HCT116 (cell line): ENCODE measurements at regions not wholly inside any gene's neighbourhood (a gene's known extent, or its start where the extent isn't known, plus 50 kb on each side); places are given as distances from the start of the nearest gene placed in this dataset.

Experiments
- ATAC-seq: fragments of 200-7000 bp; cut with Tn5 transposase; 2 replicates; pipeline ENCODE4 v1.9.1; 2020; ENCODE audit warnings: mild to moderate bottlenecking, moderate library complexity
- BruUV-seq: library from RNA; stranded (reverse); fragments of 400-500 nt; replicated peaks from 2 replicates; lab custom pipeline; 2021; lab: Mats Ljungman, UMichigan
- CTCF ChIA-PET: fragments of 300-600 bp; sonication (Branson Sonifier 250); formaldehyde crosslinking; loops from one replicate; lab custom pipeline; 2021; ENCODE audit warnings: antibody characterized with exemption; lab: Charles Lee
- POLR2A ChIA-PET: fragments of 300-600, 350-600 bp; sonication (Branson Sonifier 250); formaldehyde crosslinking; loops from one replicate; lab custom pipeline; 2021; ENCODE audit warnings: antibody characterized with exemption; lab: Charles Lee
- RAD21 ChIA-PET, 2 experiments: fragments of 300-600 bp; sonication (Branson Sonifier 250); formaldehyde crosslinking; loops; one replicate each; lab custom pipeline; 2023; ENCODE audit warnings: low total read pairs in 2 of 2; ENCODE audit not compliant: uncharacterized antibody in 2 of 2, unreplicated experiment in 2 of 2, low non-redundant PET in 1 of 2; lab: Charles Lee
- DNase-seq: peaks from one replicate; pipeline ENCODE4 v3.0.0-alpha.2; 2010; ENCODE audit warnings: low read depth, low spot score
- H2AFZ ChIP-seq: fragments of 200-600 bp; shearing (Covaris generic), sonication (generic); 2 replicates; pipeline ENCODE4 v1.6.1; 2017; ENCODE audit warnings: low read depth, mixed run types, mixed read lengths, antibody characterized with exemption, low read length; ENCODE audit not compliant: poor library complexity, severe bottlenecking
- H3K27ac ChIP-seq: 2 replicates; pipeline ENCODE4 v1.5.1; 2012; ENCODE audit warnings: low read depth, low read length
- H3K27me3 ChIP-seq: fragments of 200-600 bp; sonication (generic); 2 replicates; pipeline ENCODE4 v1.6.1; 2016; ENCODE audit warnings: mixed run types, low read length, mixed read lengths; ENCODE audit not compliant: insufficient read depth
- H3K36me3 ChIP-seq, 2 experiments: fragments of 200-500 bp in 1 of 2; fragments of 200-600 bp in 1 of 2; sonication (Bioruptor generic) in 1 of 2; sonication (generic) in 1 of 2; 2 replicates each; pipeline versions ENCODE4 v1.5.1 to v1.6.1; 2014 to 2016; ENCODE audit warnings: low read length in 2 of 2, inconsistent platforms in 1 of 2, mixed read lengths in 1 of 2, mixed run types in 1 of 2; ENCODE audit not compliant: insufficient read depth in 2 of 2, control insufficient read depth in 1 of 2
- H3K4me1 ChIP-seq, 2 experiments: fragments of 200-600 bp in 1 of 2; sonication (generic) in 1 of 2; 2 replicates each; pipeline versions ENCODE4 v1.5.1 to v1.6.1; 2012 to 2017; ENCODE audit warnings: low read length in 2 of 2, inconsistent platforms in 1 of 2, mild to moderate bottlenecking in 1 of 2, mixed read lengths in 1 of 2, mixed run types in 1 of 2, moderate library complexity in 1 of 2; ENCODE audit not compliant: insufficient read depth in 2 of 2, control insufficient read depth in 1 of 2
- H3K4me2 ChIP-seq: fragments of 200-600 bp; sonication (generic); 2 replicates; pipeline ENCODE4 v1.6.1; 2017; ENCODE audit warnings: mixed run types, low read length, mixed read lengths
- H3K4me3 ChIP-seq, 2 experiments: fragments of 200-600 bp in 1 of 2; sonication (generic) in 1 of 2; replicated peaks in 1 of 2; 2 replicates each; pipeline ENCODE4 v1.5.1; 2011 to 2016; ENCODE audit warnings: low read length in 2 of 2, control low read depth in 1 of 2, low read depth in 1 of 2, mild to moderate bottlenecking in 1 of 2, mixed read lengths in 1 of 2, mixed run types in 1 of 2
- H3K79me2 ChIP-seq: fragments of 200-600 bp; sonication (generic); 2 replicates; pipeline ENCODE4 v1.6.1; 2017; ENCODE audit warnings: mild to moderate bottlenecking, mixed run types, low read length, moderate library complexity, mixed read lengths; ENCODE audit not compliant: insufficient read depth
- H3K9ac ChIP-seq: fragments of 200-600 bp; sonication (generic); 2 replicates; pipeline ENCODE4 v1.6.1; 2016; ENCODE audit warnings: low read length, mixed read lengths
- H3K9me2 ChIP-seq: fragments of 200-600 bp; sonication (generic), shearing (Covaris generic); 2 replicates; pipeline ENCODE4 v1.6.1; 2017; ENCODE audit warnings: mixed run types, mild to moderate bottlenecking, moderate library complexity; ENCODE audit not compliant: insufficient read depth
- H3K9me3 ChIP-seq, 2 experiments: fragments of 200-500 bp in 1 of 2; fragments of 200-600 bp in 1 of 2; sonication (Bioruptor generic) in 1 of 2; sonication (generic) in 1 of 2; 2 replicates each; pipeline ENCODE4 v1.6.1; 2014 to 2017; ENCODE audit warnings: low read length in 2 of 2, mixed read lengths in 2 of 2, inconsistent platforms in 1 of 2, low read depth in 1 of 2, mild to moderate bottlenecking in 1 of 2, mixed run types in 1 of 2, moderate library complexity in 1 of 2; ENCODE audit not compliant: control insufficient read depth in 1 of 2, insufficient read depth in 1 of 2
- H4K20me1 ChIP-seq: fragments of 200-600 bp; sonication (generic), shearing (Covaris generic); 2 replicates; pipeline ENCODE4 v1.6.1; 2017; ENCODE audit warnings: mixed run types, mild to moderate bottlenecking, moderate library complexity; ENCODE audit not compliant: insufficient read depth
- CBX3 ChIP-seq: IDR thresholded peaks from 2 replicates; pipeline ENCODE4 v1.6.1; 2012; ENCODE audit warnings: low read depth
- CTCF ChIP-seq, 3 experiments: fragments of 200-600 bp in 1 of 3; sonication (generic) in 1 of 3; IDR thresholded peaks in 2 of 3; conservative IDR thresholded peaks in 1 of 3; 2 replicates each; pipeline ENCODE4 v1.5.1; 2012 to 2017; ENCODE audit warnings: low read depth in 2 of 3, low read length in 2 of 3, antibody characterized with exemption in 1 of 3, borderline replicate concordance in 1 of 3, control low read depth in 1 of 3, mild to moderate bottlenecking in 1 of 3, mixed read lengths in 1 of 3, mixed run types in 1 of 3, moderate library complexity in 1 of 3; ENCODE audit not compliant: insufficient read depth in 1 of 3
- EGR1 ChIP-seq: IDR thresholded peaks from 2 replicates; pipeline ENCODE4 v1.6.1; 2012; ENCODE audit warnings: low read depth
- EZH2 ChIP-seq: fragments of 200-600 bp; sonication (generic); IDR thresholded peaks from 2 replicates; pipeline ENCODE4 v1.6.1; 2017; ENCODE audit warnings: antibody characterized with exemption, mixed run types
- EZH2phosphoT487 ChIP-seq: fragments of 200-600 bp; IDR thresholded peaks from 2 replicates; pipeline ENCODE4 v1.6.1; 2018; ENCODE audit warnings: antibody characterized with exemption, borderline replicate concordance
- JUND ChIP-seq: IDR thresholded peaks from 2 replicates; pipeline ENCODE4 v1.6.1; 2012
- POLR2A ChIP-seq: IDR thresholded peaks from 2 replicates; pipeline ENCODE4 v1.7.0; 2011; ENCODE audit warnings: borderline replicate concordance; ENCODE audit not compliant: insufficient read depth, insufficient read length; ENCODE audit errors: extremely low read depth
- POLR2AphosphoS5 ChIP-seq: IDR thresholded peaks from 2 replicates; pipeline ENCODE4 v1.6.1; 2011; ENCODE audit warnings: mild to moderate bottlenecking, low read depth, low read length, moderate library complexity
- REST ChIP-seq: IDR thresholded peaks from 2 replicates; pipeline ENCODE4 v1.6.1; 2012; ENCODE audit warnings: low read depth
- SRF ChIP-seq: IDR thresholded peaks from 2 replicates; pipeline ENCODE4 v1.6.1; 2012; ENCODE audit warnings: low read depth
- YY1 ChIP-seq: IDR thresholded peaks from 2 replicates; pipeline ENCODE4 v1.6.1; 2011; ENCODE audit warnings: low read length, low read depth, moderate library complexity, mild to moderate bottlenecking; ENCODE audit not compliant: insufficient replicate concordance; ENCODE audit errors: extremely low read depth
- ZBTB33 ChIP-seq: IDR thresholded peaks from 2 replicates; pipeline ENCODE4 v1.6.1; 2011; ENCODE audit warnings: mild to moderate bottlenecking, low read length, moderate library complexity; ENCODE audit not compliant: insufficient replicate concordance; ENCODE audit errors: extremely low read depth
- ZNF274 ChIP-seq: fragments of 200-500 bp; sonication (Bioruptor generic); IDR thresholded peaks from 2 replicates; pipeline ENCODE4 v1.6.1; 2014; ENCODE audit warnings: mild to moderate bottlenecking, low read depth, low read length, inconsistent platforms
- intact Hi-C: fragments of 100-400 bp; cut with micrococcal nuclease; formaldehyde crosslinking; loops from 2 replicates; pipeline ENCODE4 v1.10.0; 2022
- TF ChIP-seq, protein P1 (sequence below): IDR thresholded peaks from 2 replicates; pipeline ENCODE4 v1.6.1; 2012

GRCh38 chr2:190762566-190762965 lies 113.7 kb downstream of the NAB1 start:
- ChIA-PET RAD21 (no interaction called here), POLR2A (no interaction called here), CTCF (no interaction called here)
- H3K4me2 ChIP-seq: no peak overlapping the region
- H3K9me2 ChIP-seq: no peaks in the 10 kb centered on the region
- TF ChIP-seq EZH2phosphoT487 (no peak), CBX3 (no peak), JUND (no peak), ZNF274 (no peak), YY1 (no peak), CTCF (IDR thresholded peaks at IDR 0.05 in 2 of 3, conservative IDR thresholded peaks at IDR 0.05 in 1 of 3; ENCODE audit: borderline replicate concordance in 1 of 3, insufficient read depth in 1 of 3, low read depth in 2 of 3, low read length in 2 of 3) (no peak), ZBTB33 (no peak), POLR2A (no peak), REST (no peak), POLR2AphosphoS5 (no peak), SRF (no peak), EZH2 (no peak), EGR1 (no peak)
- TF ChIP-seq, protein P1, sequence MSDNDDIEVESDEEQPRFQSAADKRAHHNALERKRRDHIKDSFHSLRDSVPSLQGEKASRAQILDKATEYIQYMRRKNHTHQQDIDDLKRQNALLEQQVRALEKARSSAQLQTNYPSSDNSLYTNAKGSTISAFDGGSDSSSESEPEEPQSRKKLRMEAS: no peak
- no TSS peak for BruUV-seq
- no peaks in the 10 kb centered on the region for H3K27me3 ChIP-seq
- DNase-seq (no peak), ATAC-seq (no peak)
- H3K9me3 ChIP-seq: no peaks in the 10 kb centered on the region
- peak overlapping the region; percentile 45 for H2AFZ ChIP-seq
- intact Hi-C loops: no loop called here
- no peaks in the 10 kb centered on the region for H3K36me3 ChIP-seq
- no peaks in the 10 kb centered on the region for H3K79me2 ChIP-seq
- no peaks in the 10 kb centered on the region for H4K20me1 ChIP-seq
- peaks cover 7 to 31% of the 10 kb centered on the region in 2 experiments; a peak in 3 of 4 replicates for H3K4me1 ChIP-seq
- no peak overlapping the region for H3K27ac ChIP-seq
- H3K4me3 ChIP-seq: no peak overlapping the region
- no peak overlapping the region for H3K9ac ChIP-seq
